HL-60 (cell line): ENCODE measurements at regions not wholly inside any gene's neighbourhood (a gene's known extent, or its start where the extent isn't known, plus 50 kb on each side); places are given as distances from the start of the nearest gene placed in this dataset.

Source experiments
- DNase-seq, 2 experiments: peaks; one replicate each; pipeline ENCODE4 v3.0.0-alpha.2; 2010 to 2020; ENCODE audit warnings: low read depth in 1 of 2, low spot score in 1 of 2
- H3K27ac ChIP-seq: fragments of 250-450 bp; sonication (Bioruptor Pico); replicated peaks from 2 replicates; pipeline ENCODE4 v1.5.1; 2020; ENCODE audit warnings: mild to moderate bottlenecking, moderate library complexity
- H3K27me3 ChIP-seq: fragments of 250-450 bp; sonication (Bioruptor Pico); 2 replicates; pipeline ENCODE4 v1.5.1; 2021; ENCODE audit warnings: mild to moderate bottlenecking, moderate library complexity; ENCODE audit not compliant: insufficient read depth, poor library complexity, severe bottlenecking
- H3K4me3 ChIP-seq: replicated peaks from 2 replicates; pipeline ENCODE4 v1.5.1; 2011; ENCODE audit warnings: mild to moderate bottlenecking, control low read depth, low read length; ENCODE audit not compliant: insufficient read depth
- GABPA ChIP-seq: IDR thresholded peaks from 2 replicates; pipeline ENCODE4 v1.6.1; 2012; ENCODE audit warnings: low read depth
- POLR2AphosphoS5 ChIP-seq: IDR thresholded peaks from 2 replicates; pipeline ENCODE4 v1.6.1; 2012; ENCODE audit warnings: low read depth
- SPI1 ChIP-seq: IDR thresholded peaks from 2 replicates; pipeline ENCODE4 v1.6.1; 2012; ENCODE audit warnings: low read depth, mild to moderate bottlenecking, borderline replicate concordance
- TF ChIP-seq, protein P1 (sequence below): IDR thresholded peaks from 2 replicates; pipeline ENCODE4 v1.6.1; 2012; ENCODE audit warnings: low read depth; ENCODE audit not compliant: insufficient replicate concordance
- TF ChIP-seq, protein P2 (sequence below): IDR thresholded peaks from one replicate; pipeline ENCODE4 v1.5.1; 2011; ENCODE audit warnings: low read length, control low read depth, inconsistent platforms; ENCODE audit not compliant: insufficient read depth

DNA sequence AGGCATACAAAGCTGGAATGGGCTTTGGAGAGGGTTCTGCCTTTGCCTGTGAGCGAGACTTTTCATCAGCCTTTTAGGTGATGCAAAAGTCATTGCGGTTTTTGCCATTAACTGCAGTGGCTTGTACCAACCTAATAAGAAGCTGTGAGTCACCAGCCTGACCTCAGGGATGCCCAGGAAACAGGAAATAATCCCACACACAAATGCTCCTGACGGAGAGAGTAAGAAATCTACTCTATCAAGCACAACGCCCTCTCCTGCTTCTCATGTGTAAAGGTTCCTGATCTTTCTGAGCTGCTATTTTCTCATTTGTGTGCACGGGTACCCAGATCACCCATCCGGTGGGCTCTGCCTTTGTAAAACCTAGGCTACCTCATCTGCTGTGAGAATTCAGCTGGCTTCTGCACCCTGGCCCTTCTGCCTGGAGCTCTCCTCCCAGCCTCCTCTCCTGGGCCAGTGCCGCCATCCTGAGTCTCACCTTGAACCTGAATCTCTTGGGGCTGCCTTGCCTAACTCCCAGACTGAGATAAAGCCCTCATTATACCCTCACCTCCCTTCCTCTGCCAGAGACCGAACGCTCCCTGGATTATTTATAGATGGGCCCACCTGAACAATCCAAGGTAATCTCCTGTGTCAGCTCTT is 299.7 kb downstream of the C16orf95 start:
- Histone ChIP-seq H3K4me3 (no peak overlapping the region), H3K27me3 (no peaks in the 10 kb centered on the region), H3K27ac (no peak overlapping the region)
- TF ChIP-seq SPI1 = no peak
- TF ChIP-seq GABPA = no peak
- TF ChIP-seq, protein P1, sequence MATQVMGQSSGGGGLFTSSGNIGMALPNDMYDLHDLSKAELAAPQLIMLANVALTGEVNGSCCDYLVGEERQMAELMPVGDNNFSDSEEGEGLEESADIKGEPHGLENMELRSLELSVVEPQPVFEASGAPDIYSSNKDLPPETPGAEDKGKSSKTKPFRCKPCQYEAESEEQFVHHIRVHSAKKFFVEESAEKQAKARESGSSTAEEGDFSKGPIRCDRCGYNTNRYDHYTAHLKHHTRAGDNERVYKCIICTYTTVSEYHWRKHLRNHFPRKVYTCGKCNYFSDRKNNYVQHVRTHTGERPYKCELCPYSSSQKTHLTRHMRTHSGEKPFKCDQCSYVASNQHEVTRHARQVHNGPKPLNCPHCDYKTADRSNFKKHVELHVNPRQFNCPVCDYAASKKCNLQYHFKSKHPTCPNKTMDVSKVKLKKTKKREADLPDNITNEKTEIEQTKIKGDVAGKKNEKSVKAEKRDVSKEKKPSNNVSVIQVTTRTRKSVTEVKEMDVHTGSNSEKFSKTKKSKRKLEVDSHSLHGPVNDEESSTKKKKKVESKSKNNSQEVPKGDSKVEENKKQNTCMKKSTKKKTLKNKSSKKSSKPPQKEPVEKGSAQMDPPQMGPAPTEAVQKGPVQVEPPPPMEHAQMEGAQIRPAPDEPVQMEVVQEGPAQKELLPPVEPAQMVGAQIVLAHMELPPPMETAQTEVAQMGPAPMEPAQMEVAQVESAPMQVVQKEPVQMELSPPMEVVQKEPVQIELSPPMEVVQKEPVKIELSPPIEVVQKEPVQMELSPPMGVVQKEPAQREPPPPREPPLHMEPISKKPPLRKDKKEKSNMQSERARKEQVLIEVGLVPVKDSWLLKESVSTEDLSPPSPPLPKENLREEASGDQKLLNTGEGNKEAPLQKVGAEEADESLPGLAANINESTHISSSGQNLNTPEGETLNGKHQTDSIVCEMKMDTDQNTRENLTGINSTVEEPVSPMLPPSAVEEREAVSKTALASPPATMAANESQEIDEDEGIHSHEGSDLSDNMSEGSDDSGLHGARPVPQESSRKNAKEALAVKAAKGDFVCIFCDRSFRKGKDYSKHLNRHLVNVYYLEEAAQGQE = no peak
- TF ChIP-seq POLR2AphosphoS5 = no peak
- TF ChIP-seq, protein P2, sequence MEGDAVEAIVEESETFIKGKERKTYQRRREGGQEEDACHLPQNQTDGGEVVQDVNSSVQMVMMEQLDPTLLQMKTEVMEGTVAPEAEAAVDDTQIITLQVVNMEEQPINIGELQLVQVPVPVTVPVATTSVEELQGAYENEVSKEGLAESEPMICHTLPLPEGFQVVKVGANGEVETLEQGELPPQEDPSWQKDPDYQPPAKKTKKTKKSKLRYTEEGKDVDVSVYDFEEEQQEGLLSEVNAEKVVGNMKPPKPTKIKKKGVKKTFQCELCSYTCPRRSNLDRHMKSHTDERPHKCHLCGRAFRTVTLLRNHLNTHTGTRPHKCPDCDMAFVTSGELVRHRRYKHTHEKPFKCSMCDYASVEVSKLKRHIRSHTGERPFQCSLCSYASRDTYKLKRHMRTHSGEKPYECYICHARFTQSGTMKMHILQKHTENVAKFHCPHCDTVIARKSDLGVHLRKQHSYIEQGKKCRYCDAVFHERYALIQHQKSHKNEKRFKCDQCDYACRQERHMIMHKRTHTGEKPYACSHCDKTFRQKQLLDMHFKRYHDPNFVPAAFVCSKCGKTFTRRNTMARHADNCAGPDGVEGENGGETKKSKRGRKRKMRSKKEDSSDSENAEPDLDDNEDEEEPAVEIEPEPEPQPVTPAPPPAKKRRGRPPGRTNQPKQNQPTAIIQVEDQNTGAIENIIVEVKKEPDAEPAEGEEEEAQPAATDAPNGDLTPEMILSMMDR = no peak
- peak in 1 of 2 experiments; percentile 5 for DNase-seq

DNA sequence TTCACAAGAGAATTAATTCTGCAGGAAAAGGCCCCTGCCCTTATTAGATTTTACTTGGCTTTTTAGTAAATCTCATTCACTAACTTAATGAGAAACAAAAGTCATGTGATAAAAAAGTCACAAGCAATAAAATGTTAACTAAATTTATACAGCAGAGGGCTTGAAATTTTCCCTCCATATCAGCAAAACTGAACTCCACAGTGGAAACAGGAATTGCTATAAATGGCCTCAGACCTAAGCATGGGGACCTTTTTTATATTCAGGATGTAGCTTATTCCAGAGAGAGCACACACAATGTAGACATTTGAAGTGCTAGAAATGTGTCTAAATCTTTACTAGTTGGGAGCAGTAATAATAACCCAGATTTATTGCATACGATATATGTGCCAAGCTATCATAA is 291.5 kb downstream of the C16orf95 start:
- DNase-seq = no peak
- Histone ChIP-seq H3K27ac (no peak overlapping the region), H3K27me3 (no peaks in the 10 kb centered on the region), H3K4me3 (no peak overlapping the region)
- TF ChIP-seq SPI1 (no peak), GABPA (no peak)
- TF ChIP-seq, protein P1 = no peak

DNA sequence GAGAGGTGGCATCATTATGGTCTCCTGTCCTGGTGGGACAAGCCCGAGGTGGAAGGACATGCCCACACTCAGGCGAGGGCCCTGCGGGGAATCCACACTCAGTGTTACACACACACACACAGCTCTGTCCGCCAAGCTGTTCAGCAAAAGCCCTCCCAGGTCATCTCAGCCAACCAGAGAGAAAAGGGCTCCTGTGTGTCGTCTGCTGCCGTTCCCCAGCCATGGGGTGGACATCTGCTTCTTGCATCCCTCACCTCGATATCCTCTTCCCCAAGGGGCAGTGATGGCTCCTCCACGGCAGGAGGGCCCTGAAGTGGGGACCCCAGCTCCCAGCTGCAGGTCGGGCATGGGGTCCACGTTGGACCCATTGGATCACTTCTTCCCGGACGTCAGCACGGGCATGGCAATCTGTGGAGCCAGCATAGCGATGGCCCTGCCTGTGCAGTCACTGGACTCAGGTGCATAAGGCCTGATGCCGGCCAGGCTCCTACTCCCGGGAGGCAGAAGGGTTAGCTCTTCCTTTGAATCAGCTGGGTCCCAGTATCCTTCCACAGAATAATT is 290.1 kb downstream of the C16orf95 start:
- no peaks in the 10 kb centered on the region for H3K27me3 ChIP-seq

More for the DNA sequence above, 290.1 kb downstream of the C16orf95 start:
- Histone ChIP-seq H3K27ac (no peak overlapping the region), H3K4me3 (no peak overlapping the region)
- no peak for DNase-seq
- TF ChIP-seq POLR2AphosphoS5 = no peak
- no peak for TF ChIP-seq GABPA
- TF ChIP-seq, protein P1 = no peak
- TF ChIP-seq, protein P2 = no peak
- TF ChIP-seq SPI1 = no peak
